Liver (tissue), 8 donors: ENCODE measurements at regions not wholly inside any gene's neighbourhood (a gene's known extent, or its start where the extent isn't known, plus 50 kb on each side); places are given as distances from the start of the nearest gene placed in this dataset.

Experiments
- DNase-seq: peaks from one replicate; pipeline ENCODE4 v3.0.0-alpha.2; 2017; ENCODE audit warnings: low spot score
- H3K27ac ChIP-seq, 2 donors: one replicate each; pipeline ENCODE4 v1.7.0; 2013; ENCODE audit warnings: inconsistent platforms in 2 of 2, low read length in 2 of 2, control low read depth in 1 of 2, low read depth in 1 of 2, mild to moderate bottlenecking in 1 of 2
- H3K27me3 ChIP-seq, 4 donors: one replicate each; pipeline versions ENCODE4 v1.6.1 to v1.7.0; 2013; ENCODE audit warnings: low read length in 3 of 4, inconsistent platforms in 1 of 4, mild to moderate bottlenecking in 1 of 4, moderate library complexity in 1 of 4; ENCODE audit not compliant: control insufficient read depth in 4 of 4, insufficient read depth in 4 of 4
- H3K36me3 ChIP-seq, 4 donors: one replicate each; pipeline versions ENCODE4 v1.6.1 to v1.7.0; 2013; ENCODE audit warnings: low read length in 3 of 4, mild to moderate bottlenecking in 3 of 4, low read depth in 1 of 4, moderate library complexity in 1 of 4; ENCODE audit not compliant: control insufficient read depth in 4 of 4, insufficient read depth in 3 of 4
- H3K4me1 ChIP-seq, 4 donors: one replicate each; pipeline versions ENCODE4 v1.6.1 to v1.7.0; 2013; ENCODE audit warnings: low read length in 3 of 4, mild to moderate bottlenecking in 3 of 4, moderate library complexity in 1 of 4; ENCODE audit not compliant: control insufficient read depth in 4 of 4, insufficient read depth in 4 of 4
- H3K4me3 ChIP-seq, 3 donors: one replicate each; pipeline versions ENCODE4 v1.6.1 to v1.7.0; 2013; ENCODE audit warnings: low read length in 3 of 3, control low read depth in 1 of 3, low read depth in 1 of 3, mild to moderate bottlenecking in 1 of 3
- H3K9ac ChIP-seq, 2 donors: one replicate each; pipeline ENCODE4 v1.7.0; 2013; ENCODE audit warnings: low read length in 2 of 2, mild to moderate bottlenecking in 2 of 2, moderate library complexity in 2 of 2, control low read depth in 1 of 2, low read depth in 1 of 2
- H3K9me3 ChIP-seq, 4 donors: one replicate each; pipeline versions ENCODE4 v1.6.1 to v1.7.0; 2013; ENCODE audit warnings: low read length in 3 of 4; ENCODE audit not compliant: control insufficient read depth in 4 of 4
- EGR1 ChIP-seq, 2 donors: IDR thresholded peaks; 2 replicates each; pipeline ENCODE4 v1.6.1; 2016 to 2018; ENCODE audit warnings: antibody characterized with exemption in 2 of 2, low read depth in 2 of 2
- FOXA1 ChIP-seq: IDR thresholded peaks from 2 replicates; pipeline ENCODE4 v1.6.1; 2016; ENCODE audit warnings: antibody characterized with exemption
- FOXA2 ChIP-seq: IDR thresholded peaks from 2 replicates; pipeline ENCODE4 v1.6.1; 2016; ENCODE audit warnings: antibody characterized with exemption
- GABPA ChIP-seq, 2 donors: IDR thresholded peaks in 1 of 2; conservative IDR thresholded peaks in 1 of 2; 2 replicates each; pipeline ENCODE4 v1.6.1; 2016; ENCODE audit warnings: antibody characterized with exemption in 2 of 2, mild to moderate bottlenecking in 1 of 2, moderate library complexity in 1 of 2
- HNF4A ChIP-seq, 2 donors: conservative IDR thresholded peaks; 2 replicates each; pipeline ENCODE4 v1.6.1; 2016; ENCODE audit warnings: antibody characterized with exemption in 2 of 2, mild to moderate bottlenecking in 2 of 2
- JUND ChIP-seq, 2 donors: IDR thresholded peaks; 2 replicates each; pipeline ENCODE4 v1.6.1; 2016; ENCODE audit warnings: antibody characterized with exemption in 2 of 2
- NR2F2 ChIP-seq: IDR thresholded peaks from 2 replicates; pipeline ENCODE4 v1.6.1; 2016; ENCODE audit warnings: antibody characterized with exemption
- RAD21 ChIP-seq, 2 donors: IDR thresholded peaks; 2 replicates each; pipeline ENCODE4 v1.6.1; 2016; ENCODE audit warnings: antibody characterized with exemption in 2 of 2, mild to moderate bottlenecking in 2 of 2
- RXRA ChIP-seq, 2 donors: IDR thresholded peaks; 2 replicates each; pipeline ENCODE4 v1.6.1; 2017 to 2018; ENCODE audit warnings: antibody characterized with exemption in 2 of 2, mild to moderate bottlenecking in 1 of 2
- SP1 ChIP-seq: IDR thresholded peaks from 2 replicates; pipeline ENCODE4 v1.6.1; 2018; ENCODE audit warnings: antibody characterized with exemption, mild to moderate bottlenecking
- TAF1 ChIP-seq: conservative IDR thresholded peaks from 2 replicates; pipeline ENCODE4 v1.6.1; 2016; ENCODE audit warnings: antibody characterized with exemption, mild to moderate bottlenecking
- YY1 ChIP-seq: IDR thresholded peaks from 2 replicates; pipeline ENCODE4 v1.6.1; 2016; ENCODE audit warnings: antibody characterized with exemption, mild to moderate bottlenecking
- WGBS: extraction: QIAGEN DNeasy Blood & Tissue Kit; methylation state at CpG from one replicate; pipeline ENCODE4 v1.1.7; 2013; 5-methylcytosine and 5-hydroxymethylcytosine counted together
- TF ChIP-seq, protein P1 (sequence below): fragments of 150-350 bp; IDR thresholded peaks from 2 replicates; pipeline ENCODE4 v1.5.1; 2017; ENCODE audit warnings: improper control_type of control experiment, low read depth, low read length; ENCODE audit not compliant: missing input control
- TF ChIP-seq, protein P2 (sequence below): IDR thresholded peaks from 2 replicates; pipeline ENCODE4 v1.6.1; 2016; ENCODE audit warnings: antibody characterized with exemption
- TF ChIP-seq, protein P3 (sequence below): IDR thresholded peaks from 2 replicates; pipeline ENCODE4 v1.6.1; 2016; ENCODE audit warnings: antibody characterized with exemption
- TF ChIP-seq, protein P4 (sequence below): IDR thresholded peaks from 2 replicates; pipeline ENCODE4 v1.6.1; 2016; ENCODE audit warnings: antibody characterized with exemption, mild to moderate bottlenecking
- donor health status: healthy.
- donor health status: healthy.
- donor health status: healthy.
- donor health status: healthy.
- donor health status: healthy.

DNA sequence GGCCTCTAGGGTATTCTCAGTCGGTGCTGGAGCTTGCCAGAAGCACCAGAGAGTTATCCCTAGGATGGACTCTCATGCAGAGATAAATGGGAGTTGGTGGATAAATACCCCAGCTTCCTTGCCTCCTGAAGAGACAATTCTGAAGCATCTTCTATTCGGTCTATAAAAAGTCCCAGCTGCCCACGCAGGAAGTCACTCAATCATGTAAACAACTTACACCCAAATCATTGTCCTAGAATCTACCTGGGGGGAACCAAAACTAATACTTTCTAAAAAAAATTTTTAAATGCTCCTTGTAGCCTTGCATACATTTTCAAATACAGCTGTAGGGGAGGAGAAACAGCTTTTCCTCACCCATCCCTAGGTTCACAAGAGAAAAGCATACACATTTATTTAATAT lies 66.6 kb upstream of the ELAC2 start:
- Histone ChIP-seq H3K4me3 (no peak overlapping the region), H3K4me1 (no peaks in the 10 kb centered on the region), H3K9me3 (no peaks in the 10 kb centered on the region), H3K9ac (no peak overlapping the region), H3K27ac (no peak overlapping the region), H3K36me3 (no peaks in the 10 kb centered on the region), H3K27me3 (peaks cover 0 to 2% (median 0%) of the 10 kb centered on the region in 4 donors)
- TF ChIP-seq, protein P1, sequence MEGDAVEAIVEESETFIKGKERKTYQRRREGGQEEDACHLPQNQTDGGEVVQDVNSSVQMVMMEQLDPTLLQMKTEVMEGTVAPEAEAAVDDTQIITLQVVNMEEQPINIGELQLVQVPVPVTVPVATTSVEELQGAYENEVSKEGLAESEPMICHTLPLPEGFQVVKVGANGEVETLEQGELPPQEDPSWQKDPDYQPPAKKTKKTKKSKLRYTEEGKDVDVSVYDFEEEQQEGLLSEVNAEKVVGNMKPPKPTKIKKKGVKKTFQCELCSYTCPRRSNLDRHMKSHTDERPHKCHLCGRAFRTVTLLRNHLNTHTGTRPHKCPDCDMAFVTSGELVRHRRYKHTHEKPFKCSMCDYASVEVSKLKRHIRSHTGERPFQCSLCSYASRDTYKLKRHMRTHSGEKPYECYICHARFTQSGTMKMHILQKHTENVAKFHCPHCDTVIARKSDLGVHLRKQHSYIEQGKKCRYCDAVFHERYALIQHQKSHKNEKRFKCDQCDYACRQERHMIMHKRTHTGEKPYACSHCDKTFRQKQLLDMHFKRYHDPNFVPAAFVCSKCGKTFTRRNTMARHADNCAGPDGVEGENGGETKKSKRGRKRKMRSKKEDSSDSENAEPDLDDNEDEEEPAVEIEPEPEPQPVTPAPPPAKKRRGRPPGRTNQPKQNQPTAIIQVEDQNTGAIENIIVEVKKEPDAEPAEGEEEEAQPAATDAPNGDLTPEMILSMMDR: no peak
- no peak for TF ChIP-seq YY1
- DNase-seq: no peak
- 49% methylated on average over 3 of the region's 3 CpGs for WGBS

DNA sequence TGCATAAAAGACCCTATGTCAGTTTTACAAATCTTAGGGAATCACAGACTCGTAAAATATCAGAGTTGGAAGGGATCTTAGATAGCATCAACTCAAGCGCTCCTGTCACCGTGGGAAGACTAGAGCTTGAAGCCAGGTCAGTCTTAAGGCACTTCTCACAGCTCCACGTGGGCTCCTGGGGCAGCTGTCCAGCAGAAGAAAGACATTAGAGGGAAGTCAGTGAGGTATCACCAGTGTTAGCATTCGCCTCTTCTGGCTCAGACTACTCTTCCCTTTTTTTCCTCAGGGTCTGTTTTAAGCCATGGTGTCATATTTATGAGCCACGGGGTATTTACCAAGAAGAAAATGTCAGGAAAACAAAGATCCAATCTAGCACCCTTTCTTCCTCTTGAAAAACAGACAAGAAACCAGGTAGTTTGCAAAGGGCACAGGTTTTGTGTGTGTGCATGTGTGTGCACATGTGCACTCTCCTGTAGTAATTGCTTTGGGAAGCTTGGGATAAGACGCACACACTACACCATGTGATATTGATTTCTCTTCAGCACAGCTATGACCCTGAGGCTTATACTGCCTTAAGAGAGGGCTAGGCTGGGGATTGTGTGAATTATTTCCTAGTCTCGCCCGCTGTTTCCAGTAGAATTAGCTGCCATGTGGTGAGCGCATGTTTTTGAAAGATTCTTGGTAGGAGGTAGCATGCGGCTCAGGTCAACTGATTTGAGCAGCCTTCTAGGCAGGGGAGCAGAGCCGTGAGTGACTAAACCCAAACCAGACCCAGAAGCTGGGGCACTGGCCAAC lies 61.0 kb upstream of the ELAC2 start:
- Histone ChIP-seq H3K27me3 (no peaks in the 10 kb centered on the region), H3K4me3 (no peak overlapping the region), H3K36me3 (no peaks in the 10 kb centered on the region), H3K9me3 (no peaks in the 10 kb centered on the region), H3K9ac (no peak overlapping the region), H3K4me1 (no peaks in the 10 kb centered on the region), H3K27ac (no peak overlapping the region)
- 65% methylated on average over 12 of the region's 12 CpGs for WGBS
- TF ChIP-seq, protein P2, sequence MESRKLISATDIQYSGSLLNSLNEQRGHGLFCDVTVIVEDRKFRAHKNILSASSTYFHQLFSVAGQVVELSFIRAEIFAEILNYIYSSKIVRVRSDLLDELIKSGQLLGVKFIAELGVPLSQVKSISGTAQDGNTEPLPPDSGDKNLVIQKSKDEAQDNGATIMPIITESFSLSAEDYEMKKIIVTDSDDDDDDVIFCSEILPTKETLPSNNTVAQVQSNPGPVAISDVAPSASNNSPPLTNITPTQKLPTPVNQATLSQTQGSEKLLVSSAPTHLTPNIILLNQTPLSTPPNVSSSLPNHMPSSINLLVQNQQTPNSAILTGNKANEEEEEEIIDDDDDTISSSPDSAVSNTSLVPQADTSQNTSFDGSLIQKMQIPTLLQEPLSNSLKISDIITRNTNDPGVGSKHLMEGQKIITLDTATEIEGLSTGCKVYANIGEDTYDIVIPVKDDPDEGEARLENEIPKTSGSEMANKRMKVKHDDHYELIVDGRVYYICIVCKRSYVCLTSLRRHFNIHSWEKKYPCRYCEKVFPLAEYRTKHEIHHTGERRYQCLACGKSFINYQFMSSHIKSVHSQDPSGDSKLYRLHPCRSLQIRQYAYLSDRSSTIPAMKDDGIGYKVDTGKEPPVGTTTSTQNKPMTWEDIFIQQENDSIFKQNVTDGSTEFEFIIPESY: no peak
- no peak for TF ChIP-seq FOXA2
- TF ChIP-seq JUND (IDR thresholded peaks at IDR 0.05): no peak
- no peak for TF ChIP-seq RAD21 (IDR thresholded peaks at IDR 0.05)
- TF ChIP-seq, protein P3, sequence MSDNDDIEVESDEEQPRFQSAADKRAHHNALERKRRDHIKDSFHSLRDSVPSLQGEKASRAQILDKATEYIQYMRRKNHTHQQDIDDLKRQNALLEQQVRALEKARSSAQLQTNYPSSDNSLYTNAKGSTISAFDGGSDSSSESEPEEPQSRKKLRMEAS: no peak
- no peak for TF ChIP-seq NR2F2
- TF ChIP-seq YY1: no peak
- no peak for TF ChIP-seq HNF4A (conservative IDR thresholded peaks at IDR 0.05)
- no peak for TF ChIP-seq TAF1
- TF ChIP-seq FOXA1: no peak
- TF ChIP-seq GABPA (IDR thresholded peaks at IDR 0.05 in 1 of 2, conservative IDR thresholded peaks at IDR 0.05 in 1 of 2): no peak
- TF ChIP-seq RXRA (IDR thresholded peaks at IDR 0.05): no peak
- TF ChIP-seq, protein P1: no peak
- no peak for TF ChIP-seq EGR1 (IDR thresholded peaks at IDR 0.05; ENCODE audit: low read depth in 2 of 2)
- TF ChIP-seq, protein P4, sequence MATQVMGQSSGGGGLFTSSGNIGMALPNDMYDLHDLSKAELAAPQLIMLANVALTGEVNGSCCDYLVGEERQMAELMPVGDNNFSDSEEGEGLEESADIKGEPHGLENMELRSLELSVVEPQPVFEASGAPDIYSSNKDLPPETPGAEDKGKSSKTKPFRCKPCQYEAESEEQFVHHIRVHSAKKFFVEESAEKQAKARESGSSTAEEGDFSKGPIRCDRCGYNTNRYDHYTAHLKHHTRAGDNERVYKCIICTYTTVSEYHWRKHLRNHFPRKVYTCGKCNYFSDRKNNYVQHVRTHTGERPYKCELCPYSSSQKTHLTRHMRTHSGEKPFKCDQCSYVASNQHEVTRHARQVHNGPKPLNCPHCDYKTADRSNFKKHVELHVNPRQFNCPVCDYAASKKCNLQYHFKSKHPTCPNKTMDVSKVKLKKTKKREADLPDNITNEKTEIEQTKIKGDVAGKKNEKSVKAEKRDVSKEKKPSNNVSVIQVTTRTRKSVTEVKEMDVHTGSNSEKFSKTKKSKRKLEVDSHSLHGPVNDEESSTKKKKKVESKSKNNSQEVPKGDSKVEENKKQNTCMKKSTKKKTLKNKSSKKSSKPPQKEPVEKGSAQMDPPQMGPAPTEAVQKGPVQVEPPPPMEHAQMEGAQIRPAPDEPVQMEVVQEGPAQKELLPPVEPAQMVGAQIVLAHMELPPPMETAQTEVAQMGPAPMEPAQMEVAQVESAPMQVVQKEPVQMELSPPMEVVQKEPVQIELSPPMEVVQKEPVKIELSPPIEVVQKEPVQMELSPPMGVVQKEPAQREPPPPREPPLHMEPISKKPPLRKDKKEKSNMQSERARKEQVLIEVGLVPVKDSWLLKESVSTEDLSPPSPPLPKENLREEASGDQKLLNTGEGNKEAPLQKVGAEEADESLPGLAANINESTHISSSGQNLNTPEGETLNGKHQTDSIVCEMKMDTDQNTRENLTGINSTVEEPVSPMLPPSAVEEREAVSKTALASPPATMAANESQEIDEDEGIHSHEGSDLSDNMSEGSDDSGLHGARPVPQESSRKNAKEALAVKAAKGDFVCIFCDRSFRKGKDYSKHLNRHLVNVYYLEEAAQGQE: no peak
- TF ChIP-seq SP1: no peak
- no peak for DNase-seq
